Astrocyte (in vitro differentiated cells and primary cell): ENCODE measurements at regions not wholly inside any gene's neighbourhood (a gene's known extent, or its start where the extent isn't known, plus 50 kb on each side); places are given as distances from the start of the nearest gene placed in this dataset.

Experiments
- DNase-seq: peaks from one replicate; pipeline ENCODE4 v3.0.0-alpha.2; 2010; ENCODE audit warnings: low read depth
- FAIRE-seq: peaks from 2 replicates; lab custom pipeline; 2011; peaks lifted over from hg19 to GRCh38; lab: Jason Lieb, UNC
- H2AFZ ChIP-seq: 2 replicates; pipeline ENCODE4 v1.6.0; 2012; ENCODE audit warnings: low read depth, low read length, inconsistent platforms
- H3K27ac ChIP-seq: 2 replicates; pipeline ENCODE4 v1.5.1; 2011; ENCODE audit warnings: low read depth, low read length, inconsistent platforms
- H3K27me3 ChIP-seq: 2 replicates; pipeline ENCODE4 v1.6.0; 2011; ENCODE audit warnings: low read length, inconsistent platforms; ENCODE audit not compliant: insufficient read depth
- H3K36me3 ChIP-seq: 2 replicates; pipeline ENCODE4 v1.5.1; 2011; ENCODE audit warnings: low read length, inconsistent platforms; ENCODE audit not compliant: insufficient read depth
- H3K4me1 ChIP-seq: 2 replicates; pipeline ENCODE4 v1.5.1; 2011; ENCODE audit warnings: low read length, inconsistent platforms; ENCODE audit not compliant: insufficient read depth
- H3K4me2 ChIP-seq: 2 replicates; pipeline ENCODE4 v1.6.0; 2012; ENCODE audit warnings: low read length, inconsistent platforms
- H3K4me3 ChIP-seq: 2 replicates; pipeline ENCODE4 v1.5.1; 2011; ENCODE audit warnings: low read depth, mild to moderate bottlenecking, low read length, inconsistent platforms; ENCODE audit not compliant: insufficient read depth
- H3K79me2 ChIP-seq: 2 replicates; pipeline ENCODE4 v1.6.0; 2012; ENCODE audit warnings: mild to moderate bottlenecking, low read length, inconsistent platforms; ENCODE audit not compliant: insufficient read depth
- H3K9ac ChIP-seq: 2 replicates; pipeline ENCODE4 v1.6.0; 2012; ENCODE audit warnings: mild to moderate bottlenecking, low read length, inconsistent platforms
- H3K9me3 ChIP-seq: 2 replicates; pipeline ENCODE4 v1.5.1; 2012; ENCODE audit warnings: low read depth, mild to moderate bottlenecking, low read length, inconsistent platforms; ENCODE audit not compliant: insufficient read depth
- H4K20me1 ChIP-seq: 2 replicates; pipeline ENCODE4 v1.6.0; 2012; ENCODE audit warnings: low read length, inconsistent platforms; ENCODE audit not compliant: insufficient read depth
- H3K27ac Mint-ChIP-seq: one replicate; pipeline ENCODE4 v1.8.0; 2021; ENCODE audit warnings: mild to moderate bottlenecking, mixed read lengths; ENCODE audit not compliant: unreplicated experiment
- H3K27me3 Mint-ChIP-seq: one replicate; pipeline ENCODE4 v1.8.0; 2021; ENCODE audit warnings: low read depth, mixed read lengths; ENCODE audit not compliant: unreplicated experiment
- H3K36me3 Mint-ChIP-seq: one replicate; pipeline ENCODE4 v1.8.0; 2021; ENCODE audit warnings: low read depth, mixed read lengths; ENCODE audit not compliant: unreplicated experiment
- H3K4me1 Mint-ChIP-seq: one replicate; pipeline ENCODE4 v1.8.0; 2021; ENCODE audit warnings: low read depth, mixed read lengths; ENCODE audit not compliant: unreplicated experiment
- H3K4me3 Mint-ChIP-seq: one replicate; pipeline ENCODE4 v1.8.0; 2021; ENCODE audit warnings: mild to moderate bottlenecking, moderate library complexity, mixed read lengths; ENCODE audit not compliant: unreplicated experiment
- H3K9me3 Mint-ChIP-seq: one replicate; pipeline ENCODE4 v1.8.0; 2021; ENCODE audit warnings: mild to moderate bottlenecking, mixed read lengths; ENCODE audit not compliant: unreplicated experiment
- EZH2 ChIP-seq: IDR thresholded peaks from 2 replicates; pipeline ENCODE4 v1.6.1; 2012; ENCODE audit warnings: mild to moderate bottlenecking, low read length, inconsistent platforms; ENCODE audit not compliant: insufficient read depth
- TF ChIP-seq, protein P1 (sequence below): IDR thresholded peaks from 2 replicates; pipeline ENCODE4 v1.5.1; 2011; ENCODE audit warnings: low read depth, mild to moderate bottlenecking, inconsistent platforms, low read length, moderate library complexity; ENCODE audit not compliant: insufficient read depth

DNA sequence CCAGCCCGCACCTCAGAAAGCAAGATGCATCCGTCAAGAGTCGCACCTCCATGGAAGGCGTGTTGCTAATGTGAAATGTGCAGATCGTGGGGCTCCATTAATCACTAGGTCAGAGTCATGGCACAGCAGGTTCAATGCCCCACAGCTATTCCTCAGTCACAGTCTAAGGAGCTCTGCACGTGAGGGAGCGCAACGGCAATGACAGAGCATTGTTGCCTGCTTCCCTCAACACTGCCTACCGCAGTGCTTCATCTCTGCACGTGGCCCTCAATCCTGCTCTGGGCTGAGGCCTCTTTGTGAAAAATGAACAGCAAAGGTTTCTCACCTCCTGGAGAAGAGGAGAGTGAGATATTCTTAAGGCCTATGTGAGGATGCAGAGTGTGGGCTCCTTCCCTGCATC is 995.2 kb upstream of the TMEM132C start:
- Mint-ChIP-seq H3K27ac (no peak overlapping the region), H3K36me3 (no peaks in the 10 kb centered on the region), H3K4me1 (no peaks in the 10 kb centered on the region), H3K27me3 (no peaks in the 10 kb centered on the region), H3K4me3 (no peak overlapping the region), H3K9me3 (peaks cover 5% of the 10 kb centered on the region)
- peak overlapping the region; percentile 82 for H3K27ac ChIP-seq
- H3K4me1 ChIP-seq = peaks cover 14% of the 10 kb centered on the region
- H3K9ac ChIP-seq = no peak overlapping the region
- TF ChIP-seq, protein P1, sequence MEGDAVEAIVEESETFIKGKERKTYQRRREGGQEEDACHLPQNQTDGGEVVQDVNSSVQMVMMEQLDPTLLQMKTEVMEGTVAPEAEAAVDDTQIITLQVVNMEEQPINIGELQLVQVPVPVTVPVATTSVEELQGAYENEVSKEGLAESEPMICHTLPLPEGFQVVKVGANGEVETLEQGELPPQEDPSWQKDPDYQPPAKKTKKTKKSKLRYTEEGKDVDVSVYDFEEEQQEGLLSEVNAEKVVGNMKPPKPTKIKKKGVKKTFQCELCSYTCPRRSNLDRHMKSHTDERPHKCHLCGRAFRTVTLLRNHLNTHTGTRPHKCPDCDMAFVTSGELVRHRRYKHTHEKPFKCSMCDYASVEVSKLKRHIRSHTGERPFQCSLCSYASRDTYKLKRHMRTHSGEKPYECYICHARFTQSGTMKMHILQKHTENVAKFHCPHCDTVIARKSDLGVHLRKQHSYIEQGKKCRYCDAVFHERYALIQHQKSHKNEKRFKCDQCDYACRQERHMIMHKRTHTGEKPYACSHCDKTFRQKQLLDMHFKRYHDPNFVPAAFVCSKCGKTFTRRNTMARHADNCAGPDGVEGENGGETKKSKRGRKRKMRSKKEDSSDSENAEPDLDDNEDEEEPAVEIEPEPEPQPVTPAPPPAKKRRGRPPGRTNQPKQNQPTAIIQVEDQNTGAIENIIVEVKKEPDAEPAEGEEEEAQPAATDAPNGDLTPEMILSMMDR = no peak
- no peak for TF ChIP-seq EZH2
- H3K27me3 ChIP-seq = no peaks in the 10 kb centered on the region
- FAIRE-seq (no peak), DNase-seq (no peak)
- H3K9me3 ChIP-seq = no peaks in the 10 kb centered on the region
- H3K36me3 ChIP-seq = no peaks in the 10 kb centered on the region
- no peaks in the 10 kb centered on the region for H4K20me1 ChIP-seq
- H3K79me2 ChIP-seq = no peaks in the 10 kb centered on the region
- no peak overlapping the region for H3K4me3 ChIP-seq
- H3K4me2 ChIP-seq = no peak overlapping the region
- no peak overlapping the region for H2AFZ ChIP-seq

- peak overlapping the region; percentile 51 for H3K9ac ChIP-seq
- H3K27me3 Mint-ChIP-seq = no peaks in the 10 kb centered on the region
- DNase-seq (peak; percentile 98), FAIRE-seq (peak; percentile 84)
- H3K79me2 ChIP-seq = no peaks in the 10 kb centered on the region
- H3K27ac Mint-ChIP-seq = no peak overlapping the region
- peak overlapping the region; percentile 30 for H3K4me2 ChIP-seq
- no peak for TF ChIP-seq EZH2
- TF ChIP-seq, protein P1 = no peak
- peak overlapping the region; percentile 82 for H3K27ac ChIP-seq
- peaks cover 9% of the 10 kb centered on the region for H3K9me3 Mint-ChIP-seq
- no peak overlapping the region for H3K4me3 Mint-ChIP-seq
- H3K9me3 ChIP-seq = no peaks in the 10 kb centered on the region
- H4K20me1 ChIP-seq = no peaks in the 10 kb centered on the region
- H3K36me3 ChIP-seq = no peaks in the 10 kb centered on the region
- H3K4me1 Mint-ChIP-seq = no peaks in the 10 kb centered on the region
- H3K27me3 ChIP-seq = no peaks in the 10 kb centered on the region
- H3K4me1 ChIP-seq = peaks cover 14% of the 10 kb centered on the region
- no peak overlapping the region for H3K4me3 ChIP-seq
- H3K36me3 Mint-ChIP-seq = no peaks in the 10 kb centered on the region
- no peak overlapping the region for H2AFZ ChIP-seq
Measured at GRCh38 chr12:127272864-127273263, 994.1 kb upstream of the TMEM132C start.

DNA sequence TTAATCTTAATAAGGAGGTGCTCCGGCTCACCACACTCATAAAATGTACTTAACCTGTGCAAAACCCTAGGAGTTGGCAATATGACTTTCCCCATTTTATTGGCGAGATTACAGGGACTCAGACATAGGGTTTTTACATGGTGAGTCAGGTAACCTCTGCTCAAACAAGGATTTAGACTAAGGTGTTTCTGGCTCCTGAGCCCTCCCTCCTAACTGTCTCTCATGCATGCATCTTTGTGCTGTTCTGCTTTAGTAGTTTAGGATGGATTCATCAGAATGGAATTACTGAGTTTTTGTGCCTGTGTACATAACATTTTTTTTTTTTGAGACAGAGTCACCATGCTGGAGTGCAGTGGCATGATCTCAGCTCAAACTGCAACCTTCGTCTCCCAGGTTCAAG is 993.3 kb upstream of the TMEM132C start:
- Mint-ChIP-seq H3K9me3 (peaks cover 14% of the 10 kb centered on the region), H3K4me3 (no peak overlapping the region), H3K27ac (no peak overlapping the region), H3K27me3 (no peaks in the 10 kb centered on the region), H3K36me3 (no peaks in the 10 kb centered on the region), H3K4me1 (no peaks in the 10 kb centered on the region)
- no peaks in the 10 kb centered on the region for H3K79me2 ChIP-seq
- H2AFZ ChIP-seq = no peak overlapping the region
- H3K4me3 ChIP-seq = no peak overlapping the region
- peak overlapping the region; percentile 57 for H3K9ac ChIP-seq
- peak overlapping the region; percentile 71 for H3K27ac ChIP-seq
- no peaks in the 10 kb centered on the region for H3K36me3 ChIP-seq
- H4K20me1 ChIP-seq = no peaks in the 10 kb centered on the region
- no peak for FAIRE-seq
- H3K4me1 ChIP-seq = peaks cover 14% of the 10 kb centered on the region
- no peaks in the 10 kb centered on the region for H3K9me3 ChIP-seq
- H3K4me2 ChIP-seq = peak overlapping the region; percentile 30
- peak; percentile 51 for DNase-seq
- no peaks in the 10 kb centered on the region for H3K27me3 ChIP-seq
- TF ChIP-seq EZH2 = no peak
- TF ChIP-seq, protein P1 = no peak
